Hematopoietic multipotent progenitor cell treated with erythropoietin and hydrocortisone succinate and interleukin-3 and kit ligand, for 6 days (in vitro differentiated cells): ENCODE measurements at regions not wholly inside any gene's neighbourhood (a gene's known extent, or its start where the extent isn't known, plus 50 kb on each side); places are given as distances from the start of the nearest gene placed in this dataset.
A peak's percentile ranks its signal among the peaks of the same experiment; 100 is the strongest.

Source experiments
- DNase-seq: peaks from one replicate; pipeline ENCODE4 v3.0.0-alpha.2; 2015

GRCh38 chr11:119520400-119520799 is 97.4 kb upstream of the THY1 start:
- DNase-seq, result no peak

DNA sequence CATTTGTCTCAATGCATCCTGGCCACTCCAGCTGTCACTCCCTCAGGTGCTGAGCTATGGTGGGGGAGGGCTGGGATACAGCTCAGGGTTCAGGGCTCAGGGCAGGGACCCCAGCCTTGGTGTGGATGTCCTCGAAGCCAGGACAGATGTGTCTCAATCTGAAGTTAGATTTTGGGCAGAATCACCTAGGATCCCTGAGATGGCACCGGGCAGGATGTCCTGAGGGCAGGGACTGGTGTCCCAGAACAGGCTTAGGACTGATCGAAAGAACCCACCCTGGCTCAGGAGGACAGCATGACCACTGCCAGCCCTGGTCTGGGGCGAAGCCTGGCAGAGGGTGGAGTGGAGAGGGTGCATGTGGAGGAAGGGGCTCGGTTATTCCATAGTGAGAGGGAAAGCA is 96.8 kb upstream of the THY1 start:
- no peak for DNase-seq

GRCh38 chr11:119518746-119519730 is 96.1 kb upstream of the THY1 start:
- peak; percentile 54 for DNase-seq

DNA sequence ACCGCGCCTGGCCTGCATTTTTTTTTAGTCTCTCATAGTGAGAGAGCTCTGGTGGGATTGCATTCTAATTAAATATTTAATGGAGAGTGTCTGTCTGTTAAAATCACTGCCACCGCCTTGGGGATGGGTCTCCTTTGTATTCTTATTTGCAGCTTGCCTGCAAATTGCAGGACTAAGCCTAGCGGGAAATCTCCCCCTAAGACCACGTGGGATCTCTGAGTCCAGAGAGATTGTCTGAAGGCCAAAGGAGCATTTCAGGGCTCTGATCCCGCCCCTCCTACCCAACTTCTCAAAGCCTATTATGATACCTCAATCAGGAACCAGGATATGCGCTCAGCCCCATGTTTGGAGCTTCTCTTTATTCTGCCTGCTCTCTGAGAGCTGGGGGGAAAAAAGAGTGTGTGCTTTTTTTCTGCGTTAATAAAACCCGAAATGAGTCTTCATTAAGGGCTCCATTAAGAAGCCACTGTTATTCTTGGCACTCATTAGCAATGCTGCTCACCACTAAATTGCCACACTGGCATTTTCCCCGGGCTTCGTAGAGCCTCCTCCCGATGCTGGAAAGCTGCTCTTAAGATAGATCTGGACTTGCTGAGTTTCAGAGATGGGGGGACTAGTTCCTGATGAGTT is 92.9 kb upstream of the THY1 start:
- DNase-seq, result no peak

DNA sequence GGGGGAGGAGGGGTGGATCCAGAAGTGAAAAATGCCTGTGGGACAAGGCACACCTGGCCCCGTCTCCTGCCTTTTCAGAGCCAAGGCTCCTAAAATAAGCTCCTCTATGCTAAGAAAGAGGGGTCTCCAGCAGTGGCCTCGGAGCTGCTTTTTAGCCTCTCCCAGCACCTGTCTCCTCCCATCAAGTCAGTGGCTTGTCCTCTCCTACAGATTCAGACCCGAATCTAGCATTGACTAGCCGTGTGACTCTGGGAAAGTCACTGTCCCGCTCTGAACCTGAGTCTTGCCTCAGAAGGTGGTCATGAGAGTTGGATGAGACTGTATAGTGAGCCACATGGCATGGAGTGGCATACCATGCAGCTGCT is 90.8 kb upstream of the THY1 start:
- DNase-seq, result no peak

- no peak for DNase-seq
Observed at GRCh38 chr11:119513131-119513805, 90.3 kb upstream of the THY1 start.

DNA sequence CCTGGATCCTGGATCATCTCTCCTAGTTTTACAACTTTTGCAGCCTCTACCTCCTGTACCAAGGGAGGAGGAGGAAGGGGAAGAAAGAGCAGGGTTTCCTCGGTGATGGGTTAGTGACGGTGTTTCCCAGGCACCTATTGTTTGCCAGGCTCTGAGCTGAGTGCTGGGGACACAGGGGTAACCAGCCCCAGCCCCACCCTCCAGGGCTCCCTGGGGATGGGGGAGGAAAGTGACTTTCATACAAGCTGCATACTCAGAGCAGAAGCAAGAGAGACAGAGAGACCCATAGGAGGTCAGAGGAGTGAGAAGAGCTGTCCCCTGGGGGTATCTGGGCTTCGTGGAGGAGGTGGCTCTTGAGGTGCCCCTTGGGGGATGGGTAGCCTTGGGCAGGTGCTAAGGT is 89.4 kb upstream of the THY1 start:
- DNase-seq, result no peak

DNA sequence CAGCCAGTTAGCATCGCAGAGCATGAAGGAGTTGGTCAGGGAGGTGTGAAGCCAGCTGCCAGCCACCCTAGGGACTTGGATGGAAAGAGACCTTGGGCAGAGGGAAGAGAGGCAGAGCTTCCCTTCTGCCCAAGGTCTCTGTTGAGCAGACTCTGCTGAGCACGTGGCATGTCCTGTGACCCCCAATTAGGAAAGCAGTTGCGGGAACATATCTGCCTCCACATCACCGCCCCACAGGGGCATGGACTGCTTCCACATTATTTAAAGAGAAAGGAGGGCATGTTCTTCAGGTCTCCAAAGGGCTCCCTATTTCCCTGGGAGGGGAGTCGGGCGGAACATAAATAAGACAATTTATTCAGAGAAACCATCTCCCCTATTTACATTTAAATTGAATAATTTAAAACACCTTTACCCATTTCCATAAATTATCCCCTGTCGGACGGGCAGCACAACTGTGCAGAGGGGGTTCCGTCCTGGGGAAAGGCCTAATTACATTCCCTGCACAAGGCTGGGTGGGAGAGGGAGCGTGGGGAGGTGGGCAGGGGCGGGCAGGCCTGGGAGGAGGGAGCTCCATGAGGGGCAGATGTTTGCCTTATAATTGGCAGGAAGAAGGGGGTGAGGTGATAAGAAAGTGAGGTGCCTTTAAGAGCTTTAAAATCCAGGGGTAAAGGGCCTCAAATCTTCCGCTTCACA is 88.8 kb upstream of the THY1 start:
- DNase-seq, result no peak

DNA sequence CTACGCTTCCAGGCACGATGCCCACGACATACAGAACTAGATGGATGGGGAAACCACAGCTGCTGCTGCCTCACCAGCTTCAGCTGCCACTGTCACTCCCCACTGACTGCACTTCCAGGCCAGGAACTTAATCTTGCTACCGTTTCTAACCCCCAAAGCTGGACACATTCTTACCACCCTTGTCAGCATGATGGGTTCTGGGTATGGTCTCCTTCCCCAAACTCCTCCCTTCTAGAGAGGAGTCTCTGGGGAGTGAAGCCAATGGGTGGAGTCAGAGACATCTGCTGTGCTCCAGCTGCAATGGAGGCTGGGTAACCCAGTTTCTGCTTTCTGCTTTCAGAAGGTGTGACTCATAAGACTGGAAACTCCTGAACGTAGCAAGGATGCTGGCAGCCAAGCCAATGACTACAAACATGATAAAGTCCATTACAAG is 87.0 kb upstream of the THY1 start:
- peak; percentile 14 for DNase-seq

GRCh38 chr11:119509282-119509841 is 86.4 kb upstream of the THY1 start:
- no peak for DNase-seq

DNA sequence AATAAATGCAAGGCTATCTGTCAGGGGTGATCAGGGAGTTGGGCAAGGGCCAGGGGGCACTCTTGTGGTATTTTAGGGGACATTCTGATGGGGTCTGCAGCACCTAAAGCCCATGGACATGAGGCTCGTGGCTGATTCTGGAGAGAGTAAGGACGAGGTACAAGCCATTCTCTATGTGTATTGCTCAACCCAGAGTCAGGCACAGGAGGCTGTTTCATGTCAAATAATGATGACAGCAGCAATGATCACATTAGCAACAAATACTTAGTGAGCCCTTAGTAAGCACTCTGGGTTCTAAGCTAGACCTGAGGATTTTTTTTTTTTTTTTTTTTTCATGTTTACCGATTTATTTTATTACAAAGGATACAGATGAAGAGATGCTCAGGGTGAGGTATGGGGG is 83.5 kb upstream of the THY1 start:
- DNase-seq, result no peak

DNA sequence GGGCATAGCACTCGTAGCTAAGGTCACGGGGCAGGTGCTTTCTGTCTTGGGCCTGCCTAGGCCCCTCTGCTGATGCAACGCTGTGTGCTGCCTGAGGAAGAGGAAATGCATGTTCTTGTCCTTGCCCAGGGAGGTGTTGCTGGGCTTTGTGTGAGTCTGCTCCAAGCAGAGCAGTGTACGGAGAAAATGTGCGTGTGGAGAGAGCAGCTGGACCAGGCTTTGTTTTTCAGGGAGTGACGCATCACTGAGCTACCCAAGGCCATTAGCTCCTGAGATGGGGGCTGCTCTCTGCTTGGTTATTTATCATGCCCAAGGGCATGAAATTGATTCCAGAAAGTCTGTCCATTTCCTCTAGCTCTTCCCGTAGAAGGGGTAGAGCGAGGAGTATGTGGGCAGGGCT is 82.9 kb upstream of the THY1 start:
- DNase-seq, result no peak

DNA sequence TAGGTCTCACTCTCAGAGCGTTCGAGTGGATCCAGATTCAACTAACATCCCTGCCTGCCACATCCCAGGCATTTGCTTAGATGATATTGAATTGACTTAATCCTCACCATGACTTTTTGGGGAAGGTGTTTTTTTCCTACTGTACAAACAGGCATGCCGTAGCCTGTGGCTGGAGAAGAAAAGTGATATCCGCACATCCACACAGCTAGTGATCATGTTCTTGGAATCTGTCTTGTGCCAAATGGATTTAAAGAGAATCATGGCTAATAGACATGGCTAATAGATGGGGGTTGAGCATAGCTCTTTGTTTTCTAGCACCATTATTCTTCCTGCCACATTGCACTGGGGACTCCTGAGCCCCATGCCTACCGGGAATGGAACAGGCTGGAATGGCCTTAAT is 82.1 kb upstream of the THY1 start:
- DNase-seq, result no peak

DNA sequence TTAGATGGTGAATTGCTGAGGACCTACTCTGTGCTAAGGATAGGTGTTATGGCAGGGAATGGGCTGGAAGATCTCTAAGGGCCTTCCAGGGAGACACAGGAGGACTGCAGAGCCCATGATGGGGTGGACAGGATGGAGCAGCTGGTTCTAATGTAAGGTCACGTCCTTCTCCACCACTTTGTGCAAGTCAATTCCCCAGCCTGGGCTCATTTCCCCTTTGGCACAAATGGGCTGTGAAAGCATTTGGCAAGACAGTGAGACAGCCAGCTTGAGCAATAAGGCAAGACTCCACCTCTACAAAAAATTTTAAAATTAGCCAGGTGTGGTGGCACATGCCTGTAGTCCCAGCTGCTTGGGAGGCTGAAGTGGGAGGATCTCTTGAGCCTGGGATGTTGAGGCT is 81.4 kb upstream of the THY1 start:
- DNase-seq, result no peak

GRCh38 chr11:119501777-119502405 is 78.9 kb upstream of the THY1 start:
- DNase-seq, result no peak

DNA sequence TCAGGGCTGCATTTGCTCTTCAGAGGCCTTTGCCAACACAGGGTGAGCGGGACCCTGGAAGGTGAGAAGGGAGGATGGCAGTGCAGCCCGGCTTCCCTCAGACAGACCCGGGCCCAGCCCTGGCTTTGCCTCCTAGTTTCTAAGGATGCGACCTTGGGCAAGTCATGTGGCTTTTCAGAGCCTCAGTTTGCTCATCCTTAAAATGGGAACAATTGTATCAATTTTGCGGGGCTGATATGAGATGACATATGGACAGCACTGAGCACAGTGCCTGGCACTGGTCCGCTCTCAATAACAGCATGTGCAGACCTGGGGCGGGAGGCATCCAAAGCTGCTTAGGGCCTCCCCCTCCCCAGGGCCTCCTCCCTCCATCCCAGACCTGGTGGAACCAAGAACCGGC is 74.7 kb upstream of the THY1 start:
- no peak for DNase-seq

GRCh38 chr11:119496997-119497396 is 74.0 kb upstream of the THY1 start:
- DNase-seq, result no peak

GRCh38 chr11:119496469-119496868 is 73.5 kb upstream of the THY1 start:
- no peak for DNase-seq

DNA sequence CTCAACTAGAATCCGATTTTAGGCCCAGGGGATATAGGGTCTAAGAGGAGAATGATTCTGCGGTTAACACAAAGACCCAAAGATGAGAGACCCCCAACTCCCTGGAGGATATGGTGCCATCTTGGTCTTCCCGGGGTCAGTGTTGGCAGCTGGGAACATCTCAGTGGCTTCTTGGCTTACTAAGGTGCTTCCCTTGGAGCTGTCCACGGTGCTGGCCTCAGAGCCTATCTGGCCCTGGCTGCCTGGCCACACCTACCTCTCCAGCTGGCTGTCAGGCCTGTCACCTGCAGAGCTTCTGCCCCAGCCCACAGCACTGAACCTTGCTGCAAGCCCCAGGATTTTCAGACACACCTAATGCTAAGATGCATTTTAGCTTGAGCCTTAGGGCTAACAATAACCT is 70.7 kb upstream of the THY1 start:
- peak; percentile 66 for DNase-seq

- DNase-seq, result peak; percentile 32
Observed at GRCh38 chr11:119491753-119492510, 69.0 kb upstream of the THY1 start.

DNA sequence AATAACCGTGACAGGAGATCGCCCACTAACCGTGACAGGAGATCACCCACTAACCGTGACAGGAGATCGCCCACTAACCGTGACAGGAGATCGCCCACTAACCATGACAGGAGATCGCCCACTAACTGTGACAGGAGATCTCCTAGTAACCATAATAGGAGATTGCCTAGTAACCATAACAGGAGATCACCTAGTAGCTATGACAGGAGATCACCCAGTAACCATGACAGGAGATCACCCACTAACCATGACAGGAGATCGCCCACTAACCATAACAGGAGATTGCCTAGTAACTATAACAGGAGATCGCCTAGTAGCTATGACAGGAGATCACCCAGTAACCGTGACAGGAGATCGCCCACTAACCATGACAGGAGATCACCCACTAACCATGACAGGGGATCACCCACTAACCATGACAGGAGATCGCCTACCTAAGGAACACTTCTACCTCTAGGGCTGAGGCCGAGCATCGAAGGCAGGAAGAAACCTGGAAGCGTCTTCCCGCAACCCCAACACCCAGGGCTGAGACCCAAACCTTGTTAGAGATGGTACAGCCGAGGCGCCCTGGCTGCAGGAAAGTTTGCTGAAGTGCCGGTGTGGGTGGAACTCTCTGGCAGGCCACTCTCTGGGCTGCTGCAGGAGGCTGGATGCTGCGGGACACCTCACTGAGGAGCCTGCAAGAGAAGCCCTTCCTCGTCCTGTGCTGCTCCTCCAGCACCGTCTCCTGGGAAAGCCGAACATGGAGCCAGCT is 67.5 kb upstream of the THY1 start:
- DNase-seq, result no peak
